ENCODE measurements at regions not wholly inside any gene's neighbourhood (a gene's known extent, or its start where the extent isn't known, plus 50 kb on each side); places are given as distances from the start of the nearest gene placed in this dataset.

GRCh38 chr7:67375427-67375826 lies 378.8 kb downstream of the TYW1 start:
- no peaks in the 10 kb centered on the region; the same call in 1 of the 2 replicates for H3K23me2 ChIP-seq (ENCODE audit: low read depth, low read length)
- no peak overlapping the region for H2BK15ac ChIP-seq (ENCODE audit: low read length)
- no peak overlapping the region for H3K18ac ChIP-seq (ENCODE audit: extremely low read depth, low read length)
- H3K4me2 ChIP-seq (ENCODE audit: insufficient read depth in 1 of 2, low read depth in 2 of 2, low read length in 2 of 2), result no peak overlapping the region
- ChIA-PET POLR2A (ENCODE audit: partially characterized antibody) (no interaction called here), CTCF (ENCODE audit: partially characterized antibody) (interaction anchor here (0.6 to 0.7 kb wide), 2 partner anchors 97 to 98 kb away, joined by 3 read pairs; no protein-coding TSS in a partner anchor)
- FAIRE-seq (no peak), DNase-seq (ENCODE audit: low read depth in 1 of 2, low spot score in 2 of 2) (no peak)
- H3K27ac ChIP-seq (ENCODE audit: low read depth, low read length), result no peak overlapping the region
- no peak overlapping the region for H3K4me3 ChIP-seq (ENCODE audit: extremely low read depth in 1 of 4, insufficient read depth in 2 of 4, low read depth in 3 of 4, low read length in 4 of 4)
- no peaks in the 10 kb centered on the region for H3K79me2 ChIP-seq (ENCODE audit: control insufficient read depth in 1 of 2, insufficient read depth in 2 of 2, low read length in 2 of 2)
- H2BK20ac ChIP-seq (ENCODE audit: low read length), result no peak overlapping the region
- H3K23ac ChIP-seq (ENCODE audit: insufficient read length), result no peak overlapping the region
- H4K91ac ChIP-seq (replicated peaks; ENCODE audit: insufficient read length, low read length), result no peak overlapping the region
- H2BK5ac ChIP-seq (ENCODE audit: low read depth, low read length), result no peak overlapping the region
- no peak overlapping the region for H2BK12ac ChIP-seq (ENCODE audit: low read depth, low read length)
- H4K5ac ChIP-seq (ENCODE audit: insufficient read length, low read depth, low read length), result no peak overlapping the region
- H3K79me1 ChIP-seq (ENCODE audit: low read depth, low read length), result no peaks in the 10 kb centered on the region
- no peak overlapping the region for H3K56ac ChIP-seq (replicated peaks; ENCODE audit: insufficient read length, low read depth, low read length)
- H3K4me1 ChIP-seq (replicated peaks in 1 of 4; ENCODE audit: control insufficient read depth in 3 of 4, insufficient read depth in 4 of 4, low read length in 3 of 4), result no peaks in the 10 kb centered on the region
- no peak overlapping the region for H4K8ac ChIP-seq (ENCODE audit: extremely low read depth, insufficient read depth, low read length)
- no peaks in the 10 kb centered on the region for H3K36me3 ChIP-seq (ENCODE audit: control insufficient read depth in 2 of 4, insufficient read depth in 4 of 4, low read length in 3 of 4)
- H2BK120ac ChIP-seq (replicated peaks; ENCODE audit: low read depth, low read length), result no peak overlapping the region
- peaks cover 0 to 5% (median 0%) of the 10 kb centered on the region in 4 experiments; a peak in 2 of 7 replicates for H3K27me3 ChIP-seq (replicated peaks in 1 of 4; ENCODE audit: control insufficient read depth in 3 of 4, extremely low read depth in 1 of 4, insufficient read depth in 3 of 4, low read length in 3 of 4)
- H2AFZ ChIP-seq (ENCODE audit: low read length), result no peak overlapping the region
- peaks cover 4 to 9% of the 10 kb centered on the region in 2 experiments; a peak in 3 of 4 replicates for H3K9me3 ChIP-seq (ENCODE audit: insufficient read depth in 2 of 2, low read depth in 1 of 2, low read length in 1 of 2)
- H2AK5ac ChIP-seq (ENCODE audit: low read depth, low read length), result no peak overlapping the region
- H4K20me1 ChIP-seq (replicated peaks in 1 of 2; ENCODE audit: control insufficient read depth in 1 of 2, insufficient read depth in 2 of 2, low read length in 2 of 2), result peaks cover 0 to 3% of the 10 kb centered on the region in 2 experiments
- H3K4ac ChIP-seq (replicated peaks; ENCODE audit: insufficient read length, low read depth, low read length), result no peak overlapping the region
- 90% methylated on average over 5 of the region's 5 CpGs; no CpG with 5 or more reads in 1 of the 2 experiments for WGBS, 2 experiments (ENCODE audit: extremely low coverage in 1 of 2, insufficient coverage in 1 of 2, insufficient read length in 1 of 2, insufficient replicate concordance in 2 of 2, low coverage in 1 of 2, low lambda C conversion rate in 2 of 2, missing lambda C conversion rate in 1 of 2)
- H3K9ac ChIP-seq (replicated peaks in 1 of 4; ENCODE audit: extremely low read depth in 1 of 4, low read depth in 3 of 4, low read length in 3 of 4), result no peak overlapping the region
- H3K14ac ChIP-seq (ENCODE audit: insufficient read length), result no peak overlapping the region

Data from H1 (cell line).